ENCODE measurements at regions not wholly inside any gene's neighbourhood (a gene's known extent, or its start where the extent isn't known, plus 50 kb on each side); places are given as distances from the start of the nearest gene placed in this dataset.

GRCh38 chr1:2886631-2887030 lies 85.1 kb upstream of the TTC34 start:
- no peak for DNase-seq (ENCODE audit: low read depth)
- FAIRE-seq, result no peak
- Histone ChIP-seq H3K27me3 (ENCODE audit: control insufficient read depth, insufficient read depth, low read length) (no peaks in the 10 kb centered on the region), H3K4me3 (ENCODE audit: low read depth, low read length) (no peak overlapping the region), H3K36me3 (ENCODE audit: control insufficient read depth, insufficient read depth, low read length) (no peaks in the 10 kb centered on the region)
- TF ChIP-seq CTCF (IDR thresholded peaks at IDR 0.05; ENCODE audit: insufficient read depth, low read length, severe bottlenecking), result no peak

GRCh38 chr1:2887941-2888855 lies 86.7 kb upstream of the TTC34 start:
- H3K4me3 ChIP-seq (ENCODE audit: low read depth, low read length), result no peak overlapping the region
- no peak for DNase-seq (ENCODE audit: low read depth)
- no peak for TF ChIP-seq CTCF (IDR thresholded peaks at IDR 0.05; ENCODE audit: insufficient read depth, low read length, severe bottlenecking)
- FAIRE-seq, result no peak
- no peaks in the 10 kb centered on the region for H3K36me3 ChIP-seq (ENCODE audit: control insufficient read depth, insufficient read depth, low read length)
- H3K27me3 ChIP-seq (ENCODE audit: control insufficient read depth, insufficient read depth, low read length), result no peaks in the 10 kb centered on the region

- Histone ChIP-seq H3K27me3 (ENCODE audit: control insufficient read depth, insufficient read depth, low read length) (no peaks in the 10 kb centered on the region), H3K36me3 (ENCODE audit: control insufficient read depth, insufficient read depth, low read length) (no peaks in the 10 kb centered on the region), H3K4me3 (ENCODE audit: low read depth, low read length) (no peak overlapping the region)
- FAIRE-seq (no peak), DNase-seq (ENCODE audit: low read depth) (no peak)
- TF ChIP-seq CTCF (IDR thresholded peaks at IDR 0.05; ENCODE audit: insufficient read depth, low read length, severe bottlenecking), result no peak
These were observed 88.8 kb upstream of the TTC34 start for GRCh38 chr1:2890221-2890850.

- FAIRE-seq, result no peak
- Histone ChIP-seq H3K27me3 (ENCODE audit: control insufficient read depth, insufficient read depth, low read length) (no peaks in the 10 kb centered on the region), H3K36me3 (ENCODE audit: control insufficient read depth, insufficient read depth, low read length) (no peaks in the 10 kb centered on the region), H3K4me3 (ENCODE audit: low read depth, low read length) (no peak overlapping the region)
- no peak for TF ChIP-seq CTCF (IDR thresholded peaks at IDR 0.05; ENCODE audit: insufficient read depth, low read length, severe bottlenecking)
- no peak for DNase-seq (ENCODE audit: low read depth)
These were observed 90.5 kb upstream of the TTC34 start for GRCh38 chr1:2891923-2892448.

- Histone ChIP-seq H3K4me3 (ENCODE audit: low read depth, low read length) (no peak overlapping the region), H3K36me3 (ENCODE audit: control insufficient read depth, insufficient read depth, low read length) (no peaks in the 10 kb centered on the region), H3K27me3 (ENCODE audit: control insufficient read depth, insufficient read depth, low read length) (no peaks in the 10 kb centered on the region)
- peak; percentile 58 for FAIRE-seq
- no peak for DNase-seq (ENCODE audit: low read depth)
- no peak for TF ChIP-seq CTCF (IDR thresholded peaks at IDR 0.05; ENCODE audit: insufficient read depth, low read length, severe bottlenecking)
These were observed 92.1 kb upstream of the TTC34 start for GRCh38 chr1:2893473-2894120.
